ENCODE measurements at regions not wholly inside any gene's neighbourhood (a gene's known extent, or its start where the extent isn't known, plus 50 kb on each side); places are given as distances from the start of the nearest gene placed in this dataset.

- no peak for DNase-seq (ENCODE audit: extremely low spot score)
- CTCF ChIA-PET: no interaction called here
Measured at GRCh38 chr1:244920911-244921761, 56.8 kb upstream of the HNRNPU start.

GRCh38 chr1:244919320-244920282 lies 55.3 kb upstream of the HNRNPU start:
- TF ChIP-seq FOXK2 (IDR thresholded peaks at IDR 0.05) (no peak), NFRKB (IDR thresholded peaks at IDR 0.05) (no peak), ZNF384 (IDR thresholded peaks at IDR 0.05) (no peak), FOXM1 (IDR thresholded peaks at IDR 0.05; ENCODE audit: borderline replicate concordance) (no peak), SP1 (IDR thresholded peaks at IDR 0.05) (no peak), CTBP1 (IDR thresholded peaks at IDR 0.05; ENCODE audit: borderline replicate concordance) (no peak), HDGF (IDR thresholded peaks at IDR 0.05; ENCODE audit: borderline replicate concordance) (no peak)
- ChIA-PET CTCF (no interaction called here), POLR2A (interaction anchor here (0.5 to 1.9 kb wide), 7 partner anchors 44 to 1669 kb away, joined by 3 to 14 read pairs (median 4); partner anchors contain the start of gene HNRNPU)
- DNase-seq (ENCODE audit: extremely low spot score): no peak

More at GRCh38 chr1:244920911-244921761, 56.8 kb upstream of the HNRNPU start:
- TF ChIP-seq LEF1 (IDR thresholded peaks at IDR 0.05; ENCODE audit: borderline replicate concordance) (no peak), TARDBP (IDR thresholded peaks at IDR 0.05) (no peak), SUZ12 (IDR thresholded peaks at IDR 0.05) (no peak), ELF4 (IDR thresholded peaks at IDR 0.05) (no peak)
- POLR2A ChIA-PET: interaction anchor here (1.2 to 1.3 kb wide), 2 partner anchors 50 to 58 kb away, joined by 4 to 6 read pairs; no protein-coding TSS in a partner anchor

GRCh38 chr1:244918421-244919319 lies 54.3 kb upstream of the HNRNPU start:
- no peak for TF ChIP-seq FOXM1 (IDR thresholded peaks at IDR 0.05; ENCODE audit: borderline replicate concordance)
- peak; percentile 92 for TF ChIP-seq L3MBTL2 (conservative IDR thresholded peaks at IDR 0.05)
- TF ChIP-seq PKNOX1 (IDR thresholded peaks at IDR 0.05): peak; percentile 61
- no peak for TF ChIP-seq BHLHE40 (IDR thresholded peaks at IDR 0.05; ENCODE audit: borderline replicate concordance)
- peak; percentile 89 for TF ChIP-seq TARDBP (IDR thresholded peaks at IDR 0.05)
- no peak for TF ChIP-seq NFRKB (IDR thresholded peaks at IDR 0.05)
- POLR2A ChIA-PET: interaction anchor here (0.5 to 1.9 kb wide), 7 partner anchors 45 to 1668 kb away, joined by 3 to 14 read pairs (median 4); partner anchors contain the start of gene HNRNPU
- CTCF ChIA-PET: interaction anchor here (1.2 kb wide), 1 partner anchor 20 kb away, joined by 3 read pairs; no protein-coding TSS in a partner anchor
- DNase-seq (ENCODE audit: extremely low spot score): peak; percentile 68

GRCh38 chr1:244917073-244917670 lies 52.8 kb upstream of the HNRNPU start:
- POLR2A ChIA-PET: interaction anchor here (0.8 to 1.3 kb wide), 5 partner anchors 47 to 83 kb away, joined by 3 to 10 read pairs (median 4); no protein-coding TSS in a partner anchor
- TF ChIP-seq BHLHE40 (IDR thresholded peaks at IDR 0.05; ENCODE audit: borderline replicate concordance) (no peak), FOXA1 (IDR thresholded peaks at IDR 0.05) (no peak), CTBP1 (IDR thresholded peaks at IDR 0.05; ENCODE audit: borderline replicate concordance) (no peak), PKNOX1 (IDR thresholded peaks at IDR 0.05) (no peak), TARDBP (IDR thresholded peaks at IDR 0.05) (no peak), SP1 (IDR thresholded peaks at IDR 0.05) (no peak), NFRKB (IDR thresholded peaks at IDR 0.05) (no peak), ARNT (IDR thresholded peaks at IDR 0.05) (no peak), LEF1 (IDR thresholded peaks at IDR 0.05; ENCODE audit: borderline replicate concordance) (no peak), L3MBTL2 (conservative IDR thresholded peaks at IDR 0.05) (no peak), HDGF (IDR thresholded peaks at IDR 0.05; ENCODE audit: borderline replicate concordance) (no peak), FOXK2 (IDR thresholded peaks at IDR 0.05) (no peak)
- DNase-seq (ENCODE audit: extremely low spot score): no peak
- CTCF ChIA-PET: interaction anchor here (1.0 to 1.2 kb wide), 2 partner anchors 19 to 47 kb away, joined by 3 read pairs; no protein-coding TSS in a partner anchor

GRCh38 chr1:244915736-244916135 lies 51.4 kb upstream of the HNRNPU start:
- ChIA-PET POLR2A (no interaction called here), CTCF (no interaction called here)
- TF ChIP-seq ARNT (IDR thresholded peaks at IDR 0.05) (no peak), FOXK2 (IDR thresholded peaks at IDR 0.05) (no peak), BHLHE40 (IDR thresholded peaks at IDR 0.05; ENCODE audit: borderline replicate concordance) (no peak), FOXA1 (IDR thresholded peaks at IDR 0.05) (no peak), ELF4 (IDR thresholded peaks at IDR 0.05) (no peak)
- no peak for DNase-seq (ENCODE audit: extremely low spot score)

All from HEK293T (cell line).